HG03095 (cell line): ENCODE measurements at regions not wholly inside any gene's neighbourhood (a gene's known extent, or its start where the extent isn't known, plus 50 kb on each side); places are given as distances from the start of the nearest gene placed in this dataset.
"Not testable (repeated sequence)": the region's sequence is repeated elsewhere in the genome, so short reads cannot be mapped to it uniquely, and the experiment has no call there.

ENCODE experiments used
- ATAC-seq: cut with Tn5 transposase; IDR thresholded peaks from one replicate; pipeline ENCODE4 v1.9.1; 2021; ENCODE audit warnings: moderate library complexity; ENCODE audit not compliant: unreplicated experiment

DNA sequence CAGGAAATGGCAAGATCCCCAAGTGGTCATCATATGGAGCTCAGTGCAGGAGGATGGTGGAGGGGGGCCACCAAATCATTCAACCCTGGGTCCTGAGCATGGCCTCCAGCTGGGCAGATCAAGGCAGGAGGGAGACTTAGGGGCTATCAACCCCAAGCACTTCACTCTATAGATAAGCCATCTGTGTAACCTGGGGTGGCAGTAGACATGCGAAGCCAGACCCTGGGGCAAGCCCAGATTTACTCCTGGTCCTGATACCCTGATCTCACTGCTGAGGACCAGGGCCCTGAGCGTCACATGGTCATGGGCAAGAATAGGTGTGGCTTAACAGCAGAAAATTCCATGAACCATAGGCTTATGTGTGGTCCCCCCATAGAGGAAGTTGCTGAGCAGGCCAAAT is 173.0 kb upstream of the ADCY1 start:
- no peak for ATAC-seq

DNA sequence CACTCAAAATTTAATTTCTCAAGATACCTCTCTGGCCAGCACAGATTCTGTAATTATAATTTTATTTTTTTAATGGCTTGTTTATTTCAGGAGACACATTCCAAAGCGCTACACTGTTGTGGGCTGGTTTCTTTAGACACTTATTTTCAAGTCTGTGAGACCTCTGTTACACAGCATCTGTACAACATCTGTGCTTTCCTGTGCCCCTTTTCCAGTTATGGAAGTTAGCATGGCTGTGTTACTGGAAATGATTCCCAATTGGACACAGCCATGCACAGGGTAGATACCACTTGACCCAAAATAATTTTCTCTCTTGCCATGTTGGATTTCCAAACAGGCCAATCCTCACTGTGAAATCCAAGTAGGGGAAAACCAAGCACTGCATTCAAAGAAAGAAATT is 172.3 kb upstream of the ADCY1 start:
- ATAC-seq = no peak

DNA sequence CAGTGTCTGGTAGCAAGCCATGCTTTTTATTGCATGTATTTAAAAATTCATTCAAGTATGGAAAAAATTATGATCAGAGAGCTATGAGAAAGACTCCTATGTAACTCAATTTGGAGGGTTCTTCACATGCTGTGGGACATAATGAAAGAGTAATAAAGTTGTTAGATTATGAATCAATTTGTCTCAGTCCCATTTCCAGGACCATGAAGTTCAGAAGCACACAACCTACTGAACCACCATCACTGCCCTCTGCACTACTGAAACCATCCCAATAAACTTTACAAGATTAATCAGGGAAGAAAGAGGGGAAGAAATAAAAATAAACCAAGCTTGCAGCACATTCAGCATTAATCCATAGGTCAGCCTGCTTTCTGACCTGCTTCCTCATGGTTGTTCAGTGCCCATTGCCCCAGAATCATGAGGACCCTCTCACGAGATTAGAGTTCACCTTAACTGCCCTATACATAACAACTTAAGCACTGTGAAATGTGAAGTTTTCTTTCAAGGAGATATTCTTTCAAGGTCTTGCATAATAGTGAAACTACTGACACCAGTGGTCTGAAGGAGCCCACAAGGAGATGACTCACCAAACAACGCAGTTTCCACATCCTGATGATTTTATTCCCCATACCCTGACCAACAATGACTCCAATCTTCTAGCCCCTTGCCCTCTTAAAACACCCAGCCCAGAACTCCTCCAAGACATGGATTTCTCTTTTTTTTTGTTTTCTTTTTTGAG is 171.5 kb upstream of the ADCY1 start:
- ATAC-seq = peak; percentile 66

DNA sequence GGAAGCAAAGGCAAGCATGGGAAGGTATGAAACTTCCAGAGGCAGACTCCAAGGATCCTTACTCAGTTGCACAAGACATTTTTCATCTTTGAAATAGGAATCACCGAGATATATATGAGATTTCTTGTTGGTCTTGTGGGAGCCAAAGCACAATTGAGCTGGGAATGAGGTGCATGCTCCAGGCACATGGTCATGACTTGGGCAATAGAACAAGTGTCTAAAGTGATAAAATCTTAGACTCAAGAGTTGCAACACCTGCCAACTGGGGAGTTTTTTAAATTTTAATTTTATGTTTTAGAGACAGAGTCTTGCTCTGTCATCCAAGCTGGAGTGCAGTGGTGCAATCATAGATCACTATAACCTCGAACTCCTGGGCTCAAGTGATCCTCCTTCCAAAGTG is 169.5 kb upstream of the ADCY1 start:
- ATAC-seq = no peak

DNA sequence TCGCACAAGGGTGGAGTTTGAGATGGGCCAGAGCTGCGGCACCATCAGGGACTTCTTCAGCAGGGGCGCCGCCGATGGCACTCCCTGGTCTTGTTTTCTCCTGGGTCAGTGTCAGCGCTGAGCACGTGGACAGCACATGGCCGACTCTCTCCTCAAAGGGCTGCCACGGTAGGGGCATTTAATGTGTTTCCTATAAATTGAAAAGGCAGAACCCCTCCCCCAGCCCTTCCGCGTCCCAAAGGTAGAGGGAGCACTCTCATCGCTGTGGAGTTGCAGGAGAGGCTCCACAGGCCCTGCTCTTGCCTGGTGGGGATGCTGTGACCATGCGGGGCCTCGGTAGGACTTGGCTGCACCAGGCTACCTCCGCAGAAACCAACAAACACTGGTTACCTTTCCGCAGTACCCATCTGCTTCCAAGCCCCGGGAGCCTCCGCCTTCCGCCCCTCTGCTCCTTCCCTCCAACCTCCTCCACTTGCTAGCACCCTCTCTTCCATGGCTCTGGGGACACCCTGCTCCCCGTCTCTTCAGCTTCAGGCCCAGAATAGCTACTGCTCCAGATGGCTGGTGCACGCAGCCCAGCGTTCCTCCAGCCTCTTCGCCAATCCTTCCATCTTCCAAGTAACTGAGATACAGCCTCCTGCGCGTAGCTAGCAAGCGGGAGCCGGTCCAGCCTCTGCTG is 166.3 kb upstream of the ADCY1 start:
- ATAC-seq = no peak

DNA sequence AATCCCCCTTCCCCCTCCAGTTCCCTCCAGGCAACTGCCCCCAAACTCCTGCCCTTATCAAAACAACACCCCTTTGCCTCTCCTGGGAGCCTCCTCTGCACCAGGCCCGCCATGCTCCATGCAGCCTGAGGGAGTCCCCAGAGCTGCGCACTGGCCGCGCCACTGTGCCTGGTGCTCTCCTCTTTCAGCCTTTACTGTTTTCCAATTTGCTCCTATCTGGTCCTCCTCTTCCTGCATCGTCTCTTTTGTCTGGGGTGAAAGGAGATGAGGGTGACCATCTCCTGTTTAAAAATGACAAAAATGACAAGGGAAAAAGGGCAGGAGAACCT is 165.8 kb upstream of the ADCY1 start:
- no peak for ATAC-seq

DNA sequence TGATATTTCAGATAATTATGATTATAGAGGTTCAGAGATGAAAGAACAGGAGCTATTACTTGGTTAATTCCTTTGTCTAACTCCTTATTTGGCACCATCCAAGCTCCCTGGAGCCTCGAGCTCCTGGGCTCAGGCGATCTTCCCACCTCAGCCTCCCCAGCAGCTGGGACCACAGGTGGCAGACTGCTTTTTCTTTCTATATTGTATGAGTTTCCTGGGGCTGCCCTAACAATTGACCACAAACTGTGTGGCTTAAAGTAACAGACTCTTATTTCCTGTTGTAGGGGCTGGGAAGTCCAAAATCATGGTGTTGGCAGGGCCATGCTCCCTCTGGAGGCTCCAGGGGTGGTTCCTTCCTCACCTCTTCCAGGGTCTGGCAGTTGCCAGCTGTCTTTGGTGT is 163.3 kb upstream of the ADCY1 start:
- no peak for ATAC-seq

DNA sequence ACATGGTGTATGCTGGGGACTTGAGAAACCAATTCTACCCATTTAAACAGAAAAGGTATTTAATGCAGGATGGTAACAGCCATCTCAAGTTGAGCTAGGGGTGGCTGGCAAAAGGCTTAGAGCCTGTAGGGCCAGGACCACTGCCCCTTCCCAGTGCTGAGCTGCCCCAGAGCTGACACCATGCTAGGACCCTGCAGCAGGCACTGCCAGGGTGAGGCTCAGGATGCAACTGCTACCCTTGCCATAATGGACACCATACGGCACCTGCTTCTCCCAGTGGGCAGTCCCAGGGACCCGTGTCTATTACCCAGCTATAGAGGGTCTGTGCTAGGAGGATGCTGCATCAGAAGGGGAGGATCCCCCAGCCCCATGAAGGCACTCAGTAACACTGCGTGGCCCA is 160.7 kb upstream of the ADCY1 start:
- no peak for ATAC-seq

DNA sequence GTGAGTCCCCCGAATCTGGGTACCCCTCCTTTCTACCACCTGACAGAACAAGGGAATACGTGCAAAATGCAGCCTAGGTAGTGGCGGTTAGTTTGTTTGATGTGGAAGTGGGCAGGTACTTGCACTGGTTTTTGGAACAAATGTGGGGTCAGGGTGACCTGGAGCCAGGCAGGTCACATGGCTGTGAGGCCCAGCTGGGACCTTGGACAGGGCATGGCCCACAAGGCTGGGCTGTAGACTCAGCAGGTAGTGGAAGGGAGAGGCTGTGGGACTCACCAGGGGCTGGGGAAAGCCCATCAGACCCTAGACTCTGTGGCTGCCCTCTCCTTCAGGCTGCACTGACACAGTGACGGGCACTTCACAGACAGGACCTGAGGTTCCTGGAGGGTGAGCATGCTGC is 159.9 kb upstream of the ADCY1 start:
- no peak for ATAC-seq

DNA sequence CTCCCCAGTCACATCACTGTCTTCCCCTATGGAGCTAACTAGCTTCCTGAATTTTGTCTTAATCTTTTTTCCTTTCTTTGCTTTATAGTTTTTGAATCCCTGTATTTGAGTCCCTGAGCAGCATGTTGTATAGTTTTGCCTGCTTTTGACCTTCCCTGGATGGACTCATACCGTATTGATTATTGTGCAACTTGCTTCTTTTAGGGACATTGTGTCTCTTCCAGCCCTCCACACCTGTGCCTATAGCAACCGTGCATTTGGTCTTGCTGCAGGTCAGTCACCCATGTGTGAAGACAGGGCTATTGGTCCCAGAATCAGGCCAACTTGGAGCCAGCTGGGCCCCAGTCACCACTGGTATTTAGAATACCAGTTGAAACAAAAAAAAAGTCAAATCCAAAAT is 158.9 kb upstream of the ADCY1 start:
- ATAC-seq = no peak

DNA sequence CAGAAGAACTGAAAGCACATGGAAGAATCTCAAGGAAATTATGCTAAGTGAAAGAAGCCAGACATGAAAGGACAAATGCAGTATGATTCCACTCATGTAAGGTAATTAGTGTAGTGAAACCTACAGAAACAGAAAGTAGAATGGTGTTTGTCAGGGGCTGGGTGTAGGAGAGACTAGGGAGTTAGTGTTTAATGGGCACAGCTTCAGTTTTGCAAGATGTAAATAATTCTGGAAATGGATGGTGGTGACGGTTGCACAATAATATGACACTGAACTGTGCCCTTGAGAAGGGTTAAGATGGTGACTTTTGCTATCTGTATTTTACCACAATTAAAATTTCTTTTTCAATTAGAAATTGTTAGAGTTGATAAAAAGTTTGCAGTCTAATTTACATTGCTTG is 157.3 kb upstream of the ADCY1 start:
- ATAC-seq = no peak

DNA sequence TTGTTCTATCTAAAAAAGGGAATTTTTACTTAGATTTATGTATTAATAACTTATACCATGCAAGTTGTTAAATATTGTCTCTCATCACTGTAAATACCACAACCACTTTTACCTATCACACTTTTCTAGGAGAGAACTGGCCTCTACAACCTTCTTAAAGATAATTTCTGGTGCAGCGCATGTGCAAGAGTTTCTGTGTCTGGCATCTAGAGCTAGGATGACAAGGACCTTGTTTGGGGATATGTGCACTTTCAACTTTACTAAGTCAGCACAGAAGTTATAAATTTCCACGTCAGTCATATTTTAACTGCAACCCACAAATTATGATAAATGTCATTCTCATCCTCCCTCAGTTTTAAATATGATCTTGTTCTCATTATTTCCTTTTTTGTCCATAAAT is 156.9 kb upstream of the ADCY1 start:
- ATAC-seq = no peak

DNA sequence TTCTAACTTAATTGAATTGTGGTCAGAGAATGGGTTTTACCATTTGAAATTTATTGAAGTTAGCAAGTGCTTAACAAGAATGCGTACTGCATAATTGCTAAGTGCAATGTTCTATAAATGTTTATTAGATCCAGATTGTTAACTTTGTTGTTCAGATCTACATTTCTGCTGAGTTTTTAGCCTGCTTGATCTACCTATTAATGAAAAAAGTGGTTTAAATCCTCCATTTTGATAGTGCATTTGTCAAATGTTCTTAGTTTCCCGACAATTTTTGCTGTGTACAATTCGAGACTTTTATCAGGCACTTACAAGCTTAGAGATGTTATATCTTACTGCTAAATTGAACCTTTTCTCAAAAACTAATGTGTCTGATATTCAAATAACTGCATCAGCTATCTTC is 156.4 kb upstream of the ADCY1 start:
- ATAC-seq = no peak

DNA sequence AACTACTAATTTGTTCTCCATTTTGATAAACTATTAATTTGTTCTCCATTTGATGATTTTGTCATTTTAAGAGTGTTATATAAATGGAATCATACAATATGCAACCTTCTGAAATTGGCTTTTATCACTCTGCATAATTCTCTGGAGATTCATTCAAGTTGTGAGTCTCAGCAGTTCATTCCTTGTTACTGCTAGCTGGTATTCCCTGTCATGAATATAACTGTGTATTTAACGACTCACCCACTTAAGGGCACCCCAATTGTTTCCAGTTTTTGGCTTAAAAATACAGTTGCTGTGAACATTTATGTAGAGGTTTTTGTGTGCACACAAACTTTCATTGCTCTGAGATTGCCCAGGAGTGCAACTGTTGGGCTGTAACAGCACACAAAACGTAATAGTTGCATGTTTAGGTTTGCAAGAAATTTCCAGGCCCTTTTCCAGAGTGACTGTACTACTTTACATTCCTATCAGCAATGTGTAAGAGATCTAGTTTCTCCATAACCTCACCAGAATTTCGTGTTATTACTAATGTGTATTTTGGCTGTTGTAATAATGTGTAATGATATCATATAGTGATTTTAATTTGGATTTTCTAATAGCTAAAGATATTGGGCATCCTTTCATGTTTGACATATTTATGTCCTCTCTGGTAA is 153.2 kb upstream of the ADCY1 start:
- ATAC-seq = no peak

DNA sequence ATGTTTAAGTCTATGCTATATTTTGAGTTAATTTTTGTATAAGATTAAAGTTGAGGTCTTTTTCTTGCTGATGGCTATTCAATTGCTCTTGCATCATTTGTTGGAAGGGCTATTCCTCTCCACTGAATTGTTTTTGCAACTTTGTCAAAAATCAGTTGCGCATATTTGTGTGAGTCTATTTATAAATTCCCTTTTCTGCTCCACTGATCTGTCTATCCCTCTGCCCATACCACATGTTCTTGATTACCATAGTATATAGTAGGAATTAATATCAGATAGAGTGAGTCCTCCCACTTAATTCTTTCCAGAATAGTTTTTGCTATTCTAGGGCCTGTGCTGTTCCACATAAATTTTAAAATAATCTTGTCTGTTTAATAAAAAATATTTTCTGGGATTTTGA is 152.4 kb upstream of the ADCY1 start:
- no peak for ATAC-seq

DNA sequence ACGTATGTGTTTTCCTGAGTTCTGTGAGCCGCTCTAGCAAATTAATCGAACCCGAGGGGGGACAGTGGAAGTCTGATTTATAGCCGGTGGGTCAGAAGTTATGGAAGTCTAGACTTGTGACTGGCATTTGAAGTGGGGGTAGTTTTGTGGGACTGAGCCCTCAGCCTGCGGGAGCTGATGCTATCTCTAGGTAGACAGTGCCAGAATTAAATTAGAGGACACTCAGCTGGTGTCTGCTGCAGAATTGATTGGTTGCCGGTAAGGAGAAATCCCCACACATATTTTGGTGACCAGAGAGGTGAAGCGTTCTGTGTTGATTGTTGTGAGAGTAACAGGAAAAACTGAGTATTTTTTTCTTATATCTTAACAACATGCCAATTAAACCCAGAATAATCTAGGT is 143.8 kb upstream of the ADCY1 start:
- ATAC-seq = no peak

DNA sequence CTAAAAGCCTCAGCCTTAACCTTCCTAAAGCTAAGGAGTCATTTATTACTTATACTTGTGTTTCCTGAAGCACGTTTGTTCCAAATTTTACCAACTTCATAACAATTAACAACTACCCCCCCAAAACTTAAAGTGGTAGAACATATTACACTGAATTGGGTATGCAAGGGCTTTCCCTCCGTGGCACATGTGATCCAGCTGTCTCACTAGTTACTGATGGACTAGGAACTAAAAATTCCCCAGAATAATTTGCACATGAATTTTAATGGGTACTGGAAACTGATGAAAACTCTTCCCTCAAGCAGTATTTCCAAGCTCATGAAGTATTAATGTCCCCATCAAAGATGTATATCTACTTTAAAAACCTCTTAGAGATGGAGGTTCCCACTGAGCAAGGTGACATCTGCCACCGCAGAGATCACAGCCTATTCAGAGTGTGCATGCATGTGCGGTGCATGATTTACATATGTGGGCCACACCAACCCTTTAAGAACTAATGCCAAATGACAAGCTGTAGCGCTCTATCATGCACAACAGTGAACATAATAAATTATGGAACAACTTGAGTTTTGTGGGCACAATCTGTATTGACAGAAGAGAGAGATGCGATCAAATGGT is 139.9 kb upstream of the ADCY1 start:
- no peak for ATAC-seq

DNA sequence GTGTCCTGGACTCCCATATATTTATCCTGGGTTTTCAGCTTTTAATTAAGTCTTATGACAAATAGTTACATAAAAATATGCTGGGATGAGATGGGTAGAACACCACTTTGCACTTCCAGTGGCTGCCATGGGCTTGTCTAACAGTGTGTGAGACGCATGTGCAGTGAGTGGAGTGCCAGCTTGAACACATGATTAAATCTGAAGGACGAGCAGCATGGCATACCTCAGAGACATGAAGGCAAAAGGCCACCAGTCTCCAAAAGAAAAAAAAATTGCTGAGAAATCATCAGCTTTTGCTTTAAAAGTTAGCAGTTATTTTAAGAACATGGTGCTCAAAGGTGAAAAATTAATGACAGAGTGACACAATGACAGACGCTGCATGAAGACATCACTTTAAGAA is 139.0 kb upstream of the ADCY1 start:
- no peak for ATAC-seq

DNA sequence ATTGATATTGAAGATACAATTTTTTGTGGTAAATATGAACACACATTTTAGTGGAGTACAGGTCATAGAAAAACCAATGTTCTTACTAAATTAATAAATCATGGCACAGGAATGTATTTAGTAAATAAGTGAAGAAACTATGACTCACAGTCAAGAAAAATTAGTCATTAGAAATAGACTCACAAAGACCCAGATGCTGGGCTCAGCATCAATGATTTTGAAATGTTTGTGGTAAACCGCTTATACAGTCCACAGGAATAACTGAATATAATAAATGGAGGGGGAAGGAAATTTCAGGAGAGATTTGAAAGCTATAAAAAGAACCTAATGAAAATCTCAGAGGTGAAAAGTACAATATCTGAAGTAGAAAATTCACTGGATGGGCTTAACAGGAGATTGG is 138.3 kb upstream of the ADCY1 start:
- no peak for ATAC-seq

DNA sequence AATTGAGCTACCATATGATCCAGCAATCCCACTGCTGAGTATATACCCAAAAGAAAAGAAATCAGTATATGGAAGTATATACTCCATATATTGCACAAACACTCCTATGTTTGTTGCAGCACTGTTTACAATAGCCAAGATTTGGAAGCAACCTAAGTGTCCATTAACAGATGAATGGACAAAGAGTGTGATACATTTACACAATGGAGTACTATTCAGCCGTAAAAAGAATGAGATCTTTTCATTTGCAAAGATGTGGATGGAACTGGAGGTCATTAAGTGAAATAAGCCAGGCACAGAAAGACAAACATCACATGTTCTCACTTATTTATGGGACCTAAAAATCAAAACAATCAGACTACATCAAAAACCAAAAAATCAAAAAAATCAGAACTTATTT is 133.4 kb upstream of the ADCY1 start:
- ATAC-seq = not testable (repeated sequence)

DNA sequence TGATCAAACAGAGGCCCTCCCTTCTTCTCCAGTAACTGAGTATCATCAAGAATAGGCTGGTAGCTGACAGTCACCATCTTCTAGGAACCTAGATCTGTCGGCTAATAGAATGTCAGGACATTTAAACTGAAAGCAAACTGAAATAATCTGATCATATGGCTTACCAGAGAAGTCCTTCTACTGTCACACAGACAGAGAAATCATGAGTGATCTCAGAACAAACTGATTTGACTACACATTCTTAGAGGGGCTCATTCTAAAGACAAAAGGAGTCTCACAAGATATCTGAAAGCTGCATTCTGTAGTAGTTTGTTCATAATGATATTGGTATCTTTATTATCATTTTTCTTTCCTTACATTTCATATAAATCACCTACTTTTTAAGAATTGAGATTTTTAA is 130.9 kb upstream of the ADCY1 start:
- ATAC-seq = no peak
